ENCODE measurements at regions not wholly inside any gene's neighbourhood (a gene's known extent, or its start where the extent isn't known, plus 50 kb on each side); places are given as distances from the start of the nearest gene placed in this dataset.
"Not testable (repeated sequence)": the region's sequence is repeated elsewhere in the genome, so short reads cannot be mapped to it uniquely, and the experiment has no call there.

- DNase-seq (ENCODE audit: low read depth in 2 of 2) = no peak
Observed at GRCh38 chr4:55028196-55028595, 97.2 kb downstream of the KDR start.

GRCh38 chr4:55027596-55027995 is 97.8 kb downstream of the KDR start:
- DNase-seq (ENCODE audit: low read depth in 2 of 2) = no peak

DNA sequence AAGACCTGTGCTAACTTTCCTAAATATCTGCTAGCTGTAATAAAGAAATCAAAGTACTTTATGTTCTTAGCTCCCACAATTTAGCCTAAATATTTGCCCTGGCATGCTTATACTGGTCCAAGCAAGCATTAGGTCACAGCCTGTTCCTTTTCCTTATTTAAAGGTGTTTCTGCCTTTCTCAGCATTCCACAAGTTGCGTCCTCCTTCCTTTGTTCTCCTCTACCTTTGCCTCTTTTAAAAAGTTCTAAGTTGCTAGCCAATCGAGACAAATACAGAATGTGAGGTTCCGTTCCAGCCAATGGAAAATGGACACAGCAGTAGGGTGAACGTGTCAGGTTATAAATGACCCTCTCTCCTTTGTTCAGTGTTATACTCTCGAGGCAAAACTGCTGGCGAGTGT is 99.9 kb downstream of the KDR start:
- not testable (repeated sequence) for DNase-seq (ENCODE audit: low read depth in 2 of 2)

DNA sequence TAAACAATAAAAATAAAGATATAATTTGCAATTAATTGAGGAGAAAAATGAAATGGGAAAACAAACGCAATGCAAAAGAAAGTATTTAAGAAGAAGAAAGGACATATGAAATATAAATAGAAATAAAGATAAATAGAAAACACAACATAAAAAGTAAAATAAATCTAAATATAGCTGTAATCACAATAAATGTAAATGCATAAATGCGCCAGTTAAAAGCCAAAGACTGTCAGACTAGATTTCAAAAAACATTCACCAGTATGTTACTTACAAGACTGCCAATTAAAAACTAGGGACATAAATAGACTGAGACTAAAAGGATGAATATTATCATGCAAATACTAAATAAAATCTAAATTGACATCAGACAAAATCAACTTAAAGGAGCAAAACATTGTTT is 102.4 kb downstream of the KDR start:
- no peak for DNase-seq (ENCODE audit: low read depth in 2 of 2)

DNA sequence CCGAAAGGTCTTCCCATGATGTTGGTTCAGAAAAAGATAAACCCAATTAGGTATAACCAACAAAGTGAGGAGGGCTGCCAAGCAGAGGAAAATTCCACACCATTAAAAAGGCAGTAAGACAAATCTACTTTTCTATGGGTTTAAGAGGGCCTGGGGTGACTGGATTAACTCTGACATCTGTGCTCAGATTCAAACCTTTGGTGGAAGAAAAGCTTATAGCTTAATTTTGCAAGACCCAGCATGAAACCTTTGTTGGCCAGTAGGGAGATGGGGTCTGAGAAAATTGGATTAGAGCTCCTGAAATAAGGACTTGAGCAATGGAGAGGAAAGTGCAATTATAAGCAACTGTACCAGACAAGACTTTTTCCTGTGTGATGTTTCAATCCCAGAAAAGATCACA is 104.2 kb downstream of the KDR start:
- no peak for DNase-seq (ENCODE audit: low read depth in 2 of 2)

GRCh38 chr4:55020131-55020530 is 105.3 kb downstream of the KDR start:
- no peak for DNase-seq (ENCODE audit: low read depth in 2 of 2)

DNA sequence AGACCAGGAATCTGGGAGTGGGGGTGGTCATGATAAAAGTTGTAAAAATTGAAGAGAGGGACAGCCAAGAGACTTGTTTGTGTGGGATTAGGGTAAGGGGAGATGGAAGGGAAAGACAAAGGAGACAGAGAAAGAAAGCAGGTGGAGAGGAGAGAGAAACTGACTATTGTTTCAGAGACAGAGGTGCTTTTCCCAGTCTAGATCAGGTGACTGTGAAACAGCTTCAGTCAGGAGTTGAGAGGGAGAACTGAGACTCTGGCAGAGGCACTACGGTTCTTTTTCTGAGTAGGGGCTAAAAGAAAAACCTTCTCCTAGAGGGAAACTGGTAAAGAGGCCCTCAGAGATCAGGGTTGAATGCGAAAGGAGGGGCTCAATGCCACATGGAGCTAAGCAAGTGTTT is 106.4 kb downstream of the KDR start:
- DNase-seq (ENCODE audit: low read depth in 2 of 2) = no peak

GRCh38 chr4:55018521-55018920 is 106.9 kb downstream of the KDR start:
- no peak for DNase-seq (ENCODE audit: low read depth in 2 of 2)

GRCh38 chr4:55017406-55017805 is 108.0 kb downstream of the KDR start:
- no peak for DNase-seq (ENCODE audit: low read depth in 2 of 2)

- DNase-seq (ENCODE audit: low read depth in 2 of 2) = no peak
Observed at GRCh38 chr4:55016131-55016530, 109.3 kb downstream of the KDR start.

DNA sequence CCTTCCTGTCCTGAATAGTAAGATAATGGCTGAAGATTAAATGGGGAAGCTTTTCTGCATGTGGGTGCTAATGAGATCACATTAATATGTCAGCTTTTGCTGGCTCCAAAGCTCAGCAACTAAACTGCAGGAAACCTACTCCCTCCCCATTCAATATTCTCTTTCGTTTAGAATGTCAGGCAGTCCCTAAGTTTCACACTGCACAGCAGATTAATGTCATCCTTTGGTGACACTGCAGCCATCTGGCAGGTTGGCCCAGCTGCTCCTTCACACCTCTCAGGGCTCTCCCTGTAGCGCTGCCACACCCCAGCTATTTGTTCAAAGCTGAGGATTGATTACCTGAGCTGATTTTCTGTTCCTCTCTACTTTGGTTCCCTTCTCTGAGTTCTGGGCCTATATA is 110.5 kb downstream of the KDR start:
- no peak for DNase-seq (ENCODE audit: low read depth in 2 of 2)

- no peak for DNase-seq (ENCODE audit: low read depth in 2 of 2)
Observed at GRCh38 chr4:55013431-55013955, 111.9 kb downstream of the KDR start.

DNA sequence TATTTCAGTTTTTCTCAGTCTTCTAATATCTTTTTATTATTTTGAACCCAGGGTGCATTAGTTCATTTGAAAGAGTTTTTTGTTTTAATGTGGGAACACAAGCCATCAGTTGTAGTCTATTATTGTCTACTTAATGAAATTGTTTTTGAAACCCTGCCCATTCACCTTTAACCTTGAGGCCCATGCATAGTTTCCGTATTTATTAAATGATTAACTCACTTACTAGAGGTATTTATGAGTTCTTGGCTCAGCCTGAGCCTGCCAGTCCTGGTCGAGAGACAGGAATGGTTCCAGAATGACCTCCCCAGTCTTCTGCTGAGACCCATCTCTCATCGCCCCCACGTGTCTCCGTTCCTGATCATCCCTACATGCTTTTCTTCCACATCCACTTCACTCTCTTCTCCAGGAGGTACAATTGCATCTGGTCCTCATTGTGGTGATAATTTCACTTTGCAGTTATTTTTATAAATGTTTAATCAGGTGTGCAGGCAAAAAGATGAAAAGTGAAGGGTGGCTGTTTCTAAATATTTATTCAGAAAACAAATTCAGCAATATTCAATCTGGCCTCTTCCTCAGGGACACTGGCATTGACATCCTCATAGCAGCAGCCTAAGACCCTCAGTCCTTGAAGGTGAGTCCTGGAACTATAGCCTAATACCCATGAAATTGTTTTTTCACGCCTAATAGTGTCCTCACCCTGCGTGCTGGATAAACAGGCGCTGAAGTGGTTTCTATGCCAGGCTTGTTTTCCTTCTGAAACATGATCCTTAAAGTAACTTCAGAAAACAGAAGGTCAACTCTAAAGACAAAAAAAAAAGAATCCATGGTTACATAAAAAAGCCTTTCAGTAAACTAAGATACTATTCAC is 112.8 kb downstream of the KDR start:
- no peak for DNase-seq (ENCODE audit: low read depth in 2 of 2)

GRCh38 chr4:55011761-55012160 is 113.6 kb downstream of the KDR start:
- DNase-seq (ENCODE audit: low read depth in 2 of 2) = no peak

DNA sequence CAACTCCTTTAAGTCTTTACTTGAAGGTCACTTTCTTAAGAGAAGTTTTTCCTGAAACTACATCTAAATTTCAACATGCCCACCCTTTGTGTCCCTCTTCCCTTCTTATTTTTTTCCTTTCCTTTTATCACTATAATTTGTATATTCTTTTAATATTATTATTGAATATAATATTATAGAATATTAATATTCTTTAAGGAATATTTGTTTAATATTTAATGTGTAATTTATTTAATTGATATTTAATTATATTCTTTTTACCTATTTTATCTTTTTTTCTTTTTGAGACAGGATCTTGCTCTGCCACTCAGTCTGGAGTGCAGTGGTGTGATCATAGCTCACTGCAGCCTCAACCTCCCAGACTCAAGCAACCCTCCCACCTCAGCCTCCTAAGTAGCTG is 114.8 kb downstream of the KDR start:
- no peak for DNase-seq (ENCODE audit: low read depth in 2 of 2)

GRCh38 chr4:55008166-55009056 is 117.0 kb downstream of the KDR start:
- no peak for DNase-seq (ENCODE audit: low read depth in 2 of 2)

DNA sequence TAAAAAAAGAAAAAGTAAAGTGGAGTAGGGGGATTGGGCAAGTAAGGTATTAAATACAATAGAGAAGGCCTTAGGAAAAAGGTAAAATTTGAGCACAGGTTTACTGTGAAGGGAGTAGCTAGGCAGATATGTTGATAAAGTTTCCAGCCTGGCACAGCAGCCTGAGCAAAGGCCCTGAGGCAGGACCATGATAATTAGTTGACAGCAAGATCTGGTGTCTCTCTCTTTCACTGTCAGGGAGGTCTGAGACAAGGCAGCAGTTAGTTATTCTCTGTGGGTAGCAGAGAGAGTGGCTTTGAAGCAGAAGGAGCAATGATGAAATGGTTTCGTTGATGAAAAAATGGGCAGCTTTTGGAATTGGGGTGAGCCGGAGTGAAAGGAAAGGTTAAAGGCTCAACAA is 119.5 kb downstream of the KDR start:
- no peak for DNase-seq (ENCODE audit: low read depth in 2 of 2)

DNA sequence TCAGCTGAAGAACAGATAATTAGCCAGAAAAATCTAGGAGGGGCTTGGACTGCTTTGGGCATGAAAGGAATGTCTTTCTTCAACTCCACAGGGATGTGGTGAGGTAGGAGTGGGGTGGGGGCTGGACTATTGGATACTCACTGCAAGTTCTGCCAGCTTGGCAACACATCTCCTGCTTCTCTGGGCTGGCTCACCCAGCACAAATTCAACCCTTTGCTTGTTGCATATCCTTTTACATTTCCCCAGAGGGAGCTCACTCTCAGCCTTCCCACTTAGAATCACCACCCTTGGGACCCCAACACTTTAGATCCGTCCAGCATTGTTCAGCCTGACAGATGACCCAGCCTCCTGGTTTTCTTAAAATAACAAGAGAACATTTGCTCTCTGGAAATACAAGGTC is 120.6 kb downstream of the KDR start:
- no peak for DNase-seq (ENCODE audit: low read depth in 2 of 2)

DNA sequence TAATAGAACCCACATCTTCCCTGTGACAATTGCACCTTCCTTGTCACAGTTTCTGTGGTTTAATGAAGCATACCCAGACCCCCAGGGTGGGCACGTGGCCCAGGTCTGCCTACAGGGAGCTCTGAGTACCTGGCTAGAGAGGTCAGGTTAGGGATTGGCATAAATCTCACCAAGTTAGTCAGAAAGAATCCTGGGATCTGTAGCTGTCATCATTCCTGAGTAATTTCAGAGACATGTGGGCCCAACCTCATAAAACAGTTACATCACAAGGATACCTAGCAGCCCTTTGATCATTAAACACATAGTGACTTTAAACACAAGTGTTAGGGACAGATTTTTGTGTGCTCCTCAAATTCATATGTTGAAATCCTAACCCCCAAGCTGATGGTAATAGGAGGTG is 123.0 kb downstream of the KDR start:
- no peak for DNase-seq (ENCODE audit: low read depth in 2 of 2)

DNA sequence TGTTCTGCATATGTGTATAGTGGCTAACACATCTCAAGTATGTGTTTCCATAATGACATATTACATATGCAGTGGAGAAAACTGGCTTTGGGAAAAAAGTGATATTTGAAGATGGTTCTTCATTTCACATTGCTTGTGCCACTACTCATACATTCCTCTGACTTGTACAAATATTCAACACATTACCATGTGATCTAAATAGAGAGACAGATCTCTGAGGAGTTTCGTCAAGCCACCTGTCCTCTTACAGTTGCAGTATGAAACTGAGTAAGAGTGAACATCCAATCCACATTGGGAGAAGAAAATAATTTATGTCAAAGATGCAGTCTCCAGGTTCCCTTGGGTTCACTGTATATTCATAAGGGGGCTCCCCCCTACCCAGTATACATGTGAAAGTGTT is 123.9 kb downstream of the KDR start:
- DNase-seq (ENCODE audit: low read depth in 2 of 2) = no peak

GRCh38 chr4:54999003-54999402 is 126.4 kb downstream of the KDR start:
- no peak for DNase-seq (ENCODE audit: low read depth in 2 of 2)

GRCh38 chr4:54993473-54994026 is 131.8 kb downstream of the KDR start:
- DNase-seq (ENCODE audit: low read depth in 2 of 2) = not testable (repeated sequence)
